HUES48 (cell line): ENCODE measurements at regions not wholly inside any gene's neighbourhood (a gene's known extent, or its start where the extent isn't known, plus 50 kb on each side); places are given as distances from the start of the nearest gene placed in this dataset.

Experiments used
- H3K27ac ChIP-seq: one replicate; pipeline ENCODE4 v1.7.0; 2013; ENCODE audit warnings: low read depth, low read length, inconsistent platforms
- H3K27me3 ChIP-seq: 2 replicates; pipeline ENCODE4 v1.6.1; 2013; ENCODE audit warnings: mild to moderate bottlenecking, low read length; ENCODE audit not compliant: control insufficient read depth, insufficient read depth
- H3K36me3 ChIP-seq: 2 replicates; pipeline ENCODE4 v1.6.1; 2013; ENCODE audit warnings: low read length; ENCODE audit not compliant: control insufficient read depth, insufficient read depth
- H3K4me1 ChIP-seq: 2 replicates; pipeline ENCODE4 v1.6.1; 2013; ENCODE audit warnings: mild to moderate bottlenecking, low read length; ENCODE audit not compliant: control insufficient read depth, insufficient read depth
- H3K4me3 ChIP-seq: 2 replicates; pipeline ENCODE4 v1.5.1; 2013; ENCODE audit warnings: mild to moderate bottlenecking, low read depth, low read length
- H3K9ac ChIP-seq: 2 replicates; pipeline ENCODE4 v1.6.1; 2013; ENCODE audit warnings: mild to moderate bottlenecking, low read depth, low read length, moderate library complexity
- H3K9me3 ChIP-seq: 2 replicates; pipeline ENCODE4 v1.6.1; 2013; ENCODE audit warnings: low read length; ENCODE audit not compliant: control insufficient read depth, insufficient read depth

DNA sequence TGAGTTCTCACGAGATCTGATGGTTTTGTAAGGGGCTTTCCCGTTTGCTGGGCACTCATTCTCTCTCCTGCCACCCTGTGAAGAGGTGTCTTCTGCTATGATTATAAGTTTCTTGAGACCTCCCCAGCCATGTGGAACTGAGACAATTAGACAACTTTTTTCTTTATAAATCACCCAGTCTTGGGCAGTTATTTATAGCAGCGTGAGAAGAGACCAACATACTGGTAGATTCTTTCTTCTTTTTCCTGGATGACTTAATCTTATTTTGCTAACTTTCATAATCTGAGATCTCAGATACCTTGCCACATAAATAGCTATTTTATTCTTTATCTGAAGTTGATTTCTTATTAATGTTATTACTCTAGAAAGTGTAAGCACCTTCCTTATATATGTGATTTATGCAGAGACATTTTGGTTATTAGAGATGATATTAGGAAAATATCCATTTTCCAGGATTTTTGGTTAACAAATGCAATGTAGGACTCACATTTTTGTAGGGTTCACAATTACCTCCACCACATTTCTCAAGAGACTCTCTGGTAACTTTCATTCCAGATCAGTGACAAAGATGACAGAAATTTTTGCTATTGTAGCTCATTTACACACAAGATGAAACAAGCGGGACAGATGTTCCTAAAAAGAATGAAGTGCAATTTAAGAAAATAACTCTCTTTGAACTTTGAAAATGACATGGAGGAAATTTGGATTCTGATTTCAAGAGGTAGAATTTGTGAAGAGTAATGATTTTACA lies 97.9 kb upstream of the RND3 start:
- Histone ChIP-seq H3K4me1 (peaks cover 11% of the 10 kb centered on the region; the same call in 1 of the 2 replicates), H3K36me3 (no peaks in the 10 kb centered on the region), H3K4me3 (no peak overlapping the region), H3K9me3 (no peaks in the 10 kb centered on the region), H3K27ac (no peak overlapping the region), H3K27me3 (no peaks in the 10 kb centered on the region), H3K9ac (no peak overlapping the region)

GRCh38 chr2:150584081-150584480 lies 96.6 kb upstream of the RND3 start:
- Histone ChIP-seq H3K4me3 (no peak overlapping the region), H3K36me3 (no peaks in the 10 kb centered on the region), H3K9me3 (peaks cover 6% of the 10 kb centered on the region), H3K27me3 (no peaks in the 10 kb centered on the region), H3K9ac (no peak overlapping the region), H3K4me1 (peaks cover 11% of the 10 kb centered on the region; the same call in 1 of the 2 replicates), H3K27ac (no peak overlapping the region)

- Histone ChIP-seq H3K4me1 (no peaks in the 10 kb centered on the region), H3K9ac (no peak overlapping the region), H3K27me3 (no peaks in the 10 kb centered on the region), H3K36me3 (no peaks in the 10 kb centered on the region), H3K9me3 (peaks cover 20% of the 10 kb centered on the region), H3K27ac (no peak overlapping the region), H3K4me3 (no peak overlapping the region)
Measured at GRCh38 chr2:150581717-150582472, 94.4 kb upstream of the RND3 start.

DNA sequence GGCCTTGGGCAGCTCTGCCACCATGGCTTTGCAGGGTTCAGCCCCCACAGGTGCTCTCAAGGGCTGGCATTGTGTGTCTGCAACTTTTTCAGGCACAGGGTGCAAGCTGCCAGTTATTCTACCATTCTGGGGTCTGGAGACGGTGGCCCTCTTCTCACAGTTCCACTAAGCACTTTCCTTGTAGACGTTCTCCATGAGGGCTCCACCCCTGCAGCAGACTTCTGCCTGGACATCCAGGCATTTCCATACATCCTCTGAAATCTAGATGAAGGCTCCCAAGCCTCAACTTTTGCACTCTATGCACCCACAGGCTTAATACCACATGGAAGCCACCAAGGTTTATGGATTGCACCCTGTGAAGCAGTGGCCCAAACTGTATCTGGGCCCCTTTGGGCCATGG lies 91.0 kb upstream of the RND3 start:
- no peak overlapping the region for H3K9ac ChIP-seq
- H3K4me3 ChIP-seq, result no peak overlapping the region
- peaks cover 20% of the 10 kb centered on the region for H3K9me3 ChIP-seq
- H3K36me3 ChIP-seq, result no peaks in the 10 kb centered on the region
- H3K27me3 ChIP-seq, result no peaks in the 10 kb centered on the region
- no peaks in the 10 kb centered on the region for H3K4me1 ChIP-seq
- no peak overlapping the region for H3K27ac ChIP-seq

GRCh38 chr2:150575861-150576260 lies 88.4 kb upstream of the RND3 start:
- H3K36me3 ChIP-seq, result no peaks in the 10 kb centered on the region
- no peak overlapping the region for H3K27ac ChIP-seq
- no peak overlapping the region for H3K9ac ChIP-seq
- H3K27me3 ChIP-seq, result no peaks in the 10 kb centered on the region
- H3K9me3 ChIP-seq, result peaks cover 20% of the 10 kb centered on the region
- H3K4me1 ChIP-seq, result no peaks in the 10 kb centered on the region
- no peak overlapping the region for H3K4me3 ChIP-seq

DNA sequence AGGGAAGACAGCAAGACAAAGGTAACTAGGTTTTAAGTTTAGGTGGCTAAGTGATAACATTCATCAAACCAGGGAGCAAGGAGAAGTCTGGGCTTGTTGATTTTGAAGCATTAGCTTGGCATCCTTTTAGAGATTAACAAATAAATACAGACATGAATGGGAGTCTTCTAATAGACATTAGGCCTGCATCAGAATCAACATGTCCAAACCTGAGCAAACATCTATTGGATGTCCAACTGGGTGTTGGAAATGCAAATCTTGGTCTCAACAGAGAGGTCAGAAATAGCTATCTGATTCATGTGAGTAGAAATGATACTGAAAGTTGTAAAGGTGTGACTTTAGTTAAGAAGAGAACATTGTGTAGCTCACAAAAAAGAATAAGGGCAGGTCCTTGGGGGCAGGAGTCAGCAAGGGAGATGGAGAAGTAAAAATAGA lies 85.5 kb upstream of the RND3 start:
- Histone ChIP-seq H3K36me3 (no peaks in the 10 kb centered on the region), H3K4me3 (no peak overlapping the region), H3K4me1 (no peaks in the 10 kb centered on the region), H3K9me3 (peaks cover 3% of the 10 kb centered on the region), H3K27ac (no peak overlapping the region), H3K27me3 (no peaks in the 10 kb centered on the region), H3K9ac (no peak overlapping the region)

- H3K4me1 ChIP-seq, result no peaks in the 10 kb centered on the region
- no peaks in the 10 kb centered on the region for H3K27me3 ChIP-seq
- no peak overlapping the region for H3K4me3 ChIP-seq
- no peak overlapping the region for H3K27ac ChIP-seq
- H3K36me3 ChIP-seq, result no peaks in the 10 kb centered on the region
- no peak overlapping the region for H3K9ac ChIP-seq
- no peaks in the 10 kb centered on the region for H3K9me3 ChIP-seq
Measured at GRCh38 chr2:150572194-150572766, 84.8 kb upstream of the RND3 start.

DNA sequence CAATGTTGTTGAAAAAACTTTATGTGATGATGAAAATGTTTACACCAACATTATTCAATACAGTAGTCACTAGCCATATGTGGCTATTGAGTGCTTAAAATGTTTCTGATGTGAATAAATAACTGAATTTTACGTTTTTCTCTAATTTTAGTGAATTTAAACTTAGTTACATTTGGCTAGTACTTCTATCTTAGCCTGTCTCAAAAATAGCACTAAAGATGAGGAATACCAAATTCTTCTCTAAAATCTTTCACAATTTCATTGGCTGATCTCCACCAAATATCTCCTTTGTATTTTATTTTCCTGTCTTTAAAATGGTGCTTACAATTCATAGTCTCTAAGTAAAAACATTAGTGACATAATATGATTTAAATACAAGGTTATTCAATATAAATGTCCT lies 83.7 kb upstream of the RND3 start:
- H3K27me3 ChIP-seq, result no peaks in the 10 kb centered on the region
- no peaks in the 10 kb centered on the region for H3K4me1 ChIP-seq
- no peaks in the 10 kb centered on the region for H3K36me3 ChIP-seq
- no peaks in the 10 kb centered on the region for H3K9me3 ChIP-seq
- no peak overlapping the region for H3K27ac ChIP-seq
- H3K4me3 ChIP-seq, result no peak overlapping the region
- no peak overlapping the region for H3K9ac ChIP-seq

- no peak overlapping the region for H3K4me3 ChIP-seq
- no peaks in the 10 kb centered on the region for H3K36me3 ChIP-seq
- H3K4me1 ChIP-seq, result no peaks in the 10 kb centered on the region
- no peaks in the 10 kb centered on the region for H3K27me3 ChIP-seq
- no peaks in the 10 kb centered on the region for H3K9me3 ChIP-seq
- no peak overlapping the region for H3K27ac ChIP-seq
- H3K9ac ChIP-seq, result no peak overlapping the region
Measured at GRCh38 chr2:150570712-150571111, 83.2 kb upstream of the RND3 start.

DNA sequence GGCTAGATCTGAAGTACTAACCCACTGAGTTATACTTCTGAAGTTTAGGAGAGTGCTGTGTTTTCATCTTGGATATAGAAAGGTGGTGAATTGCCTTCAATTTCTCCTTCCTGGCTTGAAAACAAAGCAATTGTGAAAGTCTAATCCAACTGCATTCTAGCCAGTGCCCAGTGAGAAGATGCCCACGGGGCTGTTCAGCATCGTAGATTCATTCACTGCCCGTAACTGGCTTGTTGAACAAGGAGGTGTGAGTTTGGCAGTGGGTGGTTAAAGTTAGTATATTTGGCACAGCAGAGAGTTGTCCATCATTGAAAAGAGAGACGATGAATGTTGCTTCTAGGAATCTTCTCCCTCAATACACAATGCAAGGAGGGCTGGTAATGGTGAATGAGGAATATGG lies 82.3 kb upstream of the RND3 start:
- no peaks in the 10 kb centered on the region for H3K4me1 ChIP-seq

GRCh38 chr2:150567771-150568301 lies 80.4 kb upstream of the RND3 start:
- H3K9ac ChIP-seq, result no peak overlapping the region
- H3K4me3 ChIP-seq, result no peak overlapping the region
- no peaks in the 10 kb centered on the region for H3K4me1 ChIP-seq
- no peaks in the 10 kb centered on the region for H3K27me3 ChIP-seq
- no peaks in the 10 kb centered on the region for H3K36me3 ChIP-seq
- H3K27ac ChIP-seq, result no peak overlapping the region
- H3K9me3 ChIP-seq, result no peaks in the 10 kb centered on the region

More for the DNA sequence above, 82.3 kb upstream of the RND3 start:
- H3K27me3 ChIP-seq, result no peaks in the 10 kb centered on the region
- no peak overlapping the region for H3K9ac ChIP-seq
- no peaks in the 10 kb centered on the region for H3K9me3 ChIP-seq
- no peaks in the 10 kb centered on the region for H3K36me3 ChIP-seq
- H3K4me3 ChIP-seq, result no peak overlapping the region
- H3K27ac ChIP-seq, result no peak overlapping the region
